GM12892 (cell line): ENCODE measurements at regions not wholly inside any gene's neighbourhood (a gene's known extent, or its start where the extent isn't known, plus 50 kb on each side); places are given as distances from the start of the nearest gene placed in this dataset.

Experiments used
- POLR2A ChIP-seq: IDR thresholded peaks from 2 replicates; pipeline ENCODE4 v1.6.1; 2011; ENCODE audit warnings: low read depth, low read length, control low read depth
- POLR2AphosphoS5 ChIP-seq: IDR thresholded peaks from 2 replicates; pipeline ENCODE4 v1.6.1; 2011; ENCODE audit warnings: low read depth, low read length, control low read depth
- TAF1 ChIP-seq: IDR thresholded peaks from 2 replicates; pipeline ENCODE4 v1.6.1; 2011; ENCODE audit warnings: low read depth, mild to moderate bottlenecking, control low read depth, low read length, borderline replicate concordance

DNA sequence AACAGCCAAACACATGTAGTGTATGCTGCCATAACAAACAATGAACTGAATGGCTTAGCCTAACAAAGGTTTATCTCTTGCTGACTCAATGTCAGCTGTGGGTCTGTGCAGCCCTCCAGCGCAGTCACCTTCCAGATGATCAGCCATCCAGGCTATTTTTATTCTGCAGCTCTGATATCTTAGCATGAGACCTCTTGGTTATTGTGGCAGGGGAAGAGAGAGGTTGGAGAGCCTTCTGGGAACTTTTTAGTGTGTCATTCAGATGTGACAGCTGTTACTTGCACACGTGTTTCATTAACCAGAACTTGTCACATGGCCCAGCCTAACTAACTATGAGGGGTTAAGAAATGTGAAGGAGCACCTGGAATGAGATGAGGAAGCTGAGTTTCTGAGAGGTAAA lies 202.5 kb downstream of the DHX35 start:
- TF ChIP-seq POLR2AphosphoS5 (no peak), POLR2A (no peak), TAF1 (no peak)
